Activated naive CD8-positive, alpha-beta T cell treated with anti-CD3 and anti-CD28 coated beads, Interleukin-2, amount 10 ng/mL, durations not matched to agents 7 days and 5 days (primary cell): ENCODE measurements at regions not wholly inside any gene's neighbourhood (a gene's known extent, or its start where the extent isn't known, plus 50 kb on each side); places are given as distances from the start of the nearest gene placed in this dataset.

Experiments
- ATAC-seq: fragments of 150-1000 bp; cut with Tn5 transposase; one replicate; pipeline ENCODE4 v1.10.0; 2021; ENCODE audit warnings: low read depth, moderate library complexity
- POLR2A ChIA-PET: fragments of 350-600 bp; sonication (Branson Sonifier 250); formaldehyde crosslinking; loops from one replicate; lab custom pipeline; 2021; ENCODE audit warnings: antibody characterized with exemption; lab: Charles Lee
- DNase-seq: peaks from one replicate; pipeline ENCODE4 v3.0.0; 2021
- H3K27ac Mint-ChIP-seq: one replicate; pipeline ENCODE4 v1.8.0; 2022; ENCODE audit warnings: mild to moderate bottlenecking, mixed read lengths
- H3K27me3 Mint-ChIP-seq: one replicate; pipeline ENCODE4 v1.8.0; 2022; ENCODE audit warnings: mild to moderate bottlenecking, moderate library complexity, mixed read lengths
- H3K36me3 Mint-ChIP-seq: one replicate; pipeline ENCODE4 v1.8.0; 2021; ENCODE audit warnings: mild to moderate bottlenecking, mixed read lengths
- H3K4me1 Mint-ChIP-seq: one replicate; pipeline ENCODE4 v1.8.0; 2021; ENCODE audit warnings: mixed read lengths
- H3K4me3 Mint-ChIP-seq: one replicate; pipeline ENCODE4 v1.8.0; 2022; ENCODE audit warnings: mild to moderate bottlenecking, moderate library complexity, mixed read lengths
- H3K9me3 Mint-ChIP-seq: one replicate; pipeline ENCODE4 v1.8.0; 2021; ENCODE audit warnings: mixed read lengths

GRCh38 chr6:56746767-56747504, 104.2 kb upstream of the DST start:
- Mint-ChIP-seq H3K27ac (no peak overlapping the region), H3K4me1 (peaks cover 2% of the 10 kb centered on the region), H3K36me3 (no peaks in the 10 kb centered on the region), H3K27me3 (peaks cover 8% of the 10 kb centered on the region), H3K9me3 (no peaks in the 10 kb centered on the region), H3K4me3 (no peak overlapping the region)
- POLR2A ChIA-PET, result no interaction called here
- ATAC-seq (no peak), DNase-seq (no peak)

- Mint-ChIP-seq H3K4me1 (peaks cover 2% of the 10 kb centered on the region), H3K36me3 (no peaks in the 10 kb centered on the region)
- POLR2A ChIA-PET, result no interaction called here
Observed at GRCh38 chr6:56745971-56746370, 103.3 kb upstream of the DST start.

DNA sequence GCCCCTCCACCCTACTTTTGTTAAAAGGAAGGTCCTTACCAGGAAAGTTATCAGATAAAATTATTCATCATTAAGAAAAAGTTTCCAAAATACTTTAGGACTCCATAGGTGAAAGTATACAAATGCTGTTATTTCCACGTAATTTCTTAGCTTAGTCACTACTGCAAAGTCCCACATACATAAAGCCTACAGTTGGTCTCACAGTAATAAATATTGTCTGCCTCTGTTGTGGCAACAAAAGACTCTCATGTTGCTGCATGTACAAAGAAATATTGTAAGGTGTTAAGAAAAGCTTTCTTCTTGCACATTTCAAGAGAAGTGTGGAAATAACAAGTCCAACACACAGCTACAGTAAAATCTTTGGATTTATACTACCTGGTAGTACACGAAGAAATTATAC, 102.4 kb upstream of the DST start:
- Mint-ChIP-seq H3K27ac (no peak overlapping the region), H3K27me3 (peaks cover 8% of the 10 kb centered on the region), H3K36me3 (no peaks in the 10 kb centered on the region), H3K9me3 (no peaks in the 10 kb centered on the region), H3K4me1 (peaks cover 2% of the 10 kb centered on the region), H3K4me3 (no peak overlapping the region)
- no peak for DNase-seq
- ATAC-seq, result no peak
- POLR2A ChIA-PET, result no interaction called here

More at GRCh38 chr6:56745971-56746370, 103.3 kb upstream of the DST start:
- Mint-ChIP-seq H3K9me3 (no peaks in the 10 kb centered on the region), H3K27me3 (peaks cover 8% of the 10 kb centered on the region), H3K27ac (no peak overlapping the region), H3K4me3 (no peak overlapping the region)
- ATAC-seq (no peak), DNase-seq (no peak)

- Mint-ChIP-seq H3K36me3 (no peaks in the 10 kb centered on the region), H3K4me3 (no peak overlapping the region), H3K27ac (no peak overlapping the region), H3K4me1 (peaks cover 2% of the 10 kb centered on the region), H3K27me3 (peaks cover 8% of the 10 kb centered on the region), H3K9me3 (no peaks in the 10 kb centered on the region)
- ATAC-seq (no peak), DNase-seq (no peak)
- POLR2A ChIA-PET, result no interaction called here
Observed at GRCh38 chr6:56744528-56744927, 101.8 kb upstream of the DST start.

DNA sequence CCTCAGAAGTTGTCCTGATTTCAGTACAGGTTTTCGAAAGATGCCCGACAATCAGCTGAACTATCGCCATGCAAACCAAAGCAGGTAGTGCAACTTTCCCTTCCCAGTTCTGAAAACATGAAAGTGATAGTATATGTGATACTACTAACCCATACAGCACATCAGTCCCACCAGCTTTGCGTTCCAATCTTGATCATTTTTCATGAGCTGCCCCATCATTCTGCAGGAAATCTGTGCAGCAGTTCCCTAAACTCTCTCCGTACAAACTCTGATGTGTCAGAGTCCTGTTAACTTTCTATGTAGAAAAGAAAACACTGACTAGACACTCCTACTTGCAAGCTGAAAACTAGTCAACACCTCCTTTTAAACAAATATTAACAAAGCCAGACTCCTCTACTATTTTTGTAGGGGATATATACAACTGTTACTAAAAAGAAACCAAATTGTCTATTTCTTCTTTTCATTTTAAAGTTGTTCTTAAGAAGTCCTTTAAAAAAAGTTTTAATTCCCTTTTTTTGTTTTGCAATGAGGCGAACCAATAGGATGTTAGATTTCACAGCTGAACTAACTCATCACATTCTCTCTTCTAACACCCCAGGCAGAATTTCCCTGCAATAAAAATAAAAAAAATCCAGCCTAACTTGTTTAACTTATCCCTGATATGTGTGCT, 99.6 kb upstream of the DST start:
- no peak for DNase-seq
- Mint-ChIP-seq H3K27me3 (peaks cover 6% of the 10 kb centered on the region), H3K4me3 (no peak overlapping the region), H3K9me3 (no peaks in the 10 kb centered on the region), H3K27ac (no peak overlapping the region), H3K36me3 (no peaks in the 10 kb centered on the region), H3K4me1 (peaks cover 2% of the 10 kb centered on the region)
- no peak for ATAC-seq
- POLR2A ChIA-PET, result no interaction called here

- no peaks in the 10 kb centered on the region for H3K9me3 Mint-ChIP-seq
- DNase-seq, result no peak
- POLR2A ChIA-PET, result no interaction called here
- no peaks in the 10 kb centered on the region for H3K36me3 Mint-ChIP-seq
- no peak overlapping the region for H3K27ac Mint-ChIP-seq
- peaks cover 6% of the 10 kb centered on the region for H3K27me3 Mint-ChIP-seq
- H3K4me1 Mint-ChIP-seq, result peaks cover 2% of the 10 kb centered on the region
- no peak overlapping the region for H3K4me3 Mint-ChIP-seq
- ATAC-seq, result no peak
Observed at GRCh38 chr6:56741472-56741871, 98.8 kb upstream of the DST start.

- H3K9me3 Mint-ChIP-seq, result no peaks in the 10 kb centered on the region
Observed at GRCh38 chr6:56739836-56740815, 97.4 kb upstream of the DST start.

GRCh38 chr6:56736804-56737203, 94.1 kb upstream of the DST start:
- POLR2A ChIA-PET, result no interaction called here
- Mint-ChIP-seq H3K27me3 (peaks cover 8% of the 10 kb centered on the region), H3K9me3 (no peaks in the 10 kb centered on the region), H3K27ac (no peak overlapping the region), H3K4me3 (no peak overlapping the region), H3K36me3 (peaks cover 1% of the 10 kb centered on the region), H3K4me1 (no peaks in the 10 kb centered on the region)
- ATAC-seq (no peak), DNase-seq (no peak)

More at GRCh38 chr6:56739836-56740815, 97.4 kb upstream of the DST start:
- Mint-ChIP-seq H3K4me1 (peaks cover 2% of the 10 kb centered on the region), H3K36me3 (peaks cover 1% of the 10 kb centered on the region), H3K27ac (no peak overlapping the region), H3K27me3 (peaks cover 9% of the 10 kb centered on the region), H3K4me3 (no peak overlapping the region)
- POLR2A ChIA-PET, result no interaction called here
- no peak for DNase-seq
- ATAC-seq, result no peak

- no peak overlapping the region for H3K27ac Mint-ChIP-seq
- POLR2A ChIA-PET, result no interaction called here
- ATAC-seq (no peak), DNase-seq (no peak)
- peaks cover 8% of the 10 kb centered on the region for H3K27me3 Mint-ChIP-seq
- no peaks in the 10 kb centered on the region for H3K4me1 Mint-ChIP-seq
- H3K36me3 Mint-ChIP-seq, result peaks cover 1% of the 10 kb centered on the region
- H3K9me3 Mint-ChIP-seq, result no peaks in the 10 kb centered on the region
- no peak overlapping the region for H3K4me3 Mint-ChIP-seq
Observed at GRCh38 chr6:56734335-56734734, 91.6 kb upstream of the DST start.

- Mint-ChIP-seq H3K4me1 (no peaks in the 10 kb centered on the region), H3K36me3 (peaks cover 1% of the 10 kb centered on the region), H3K9me3 (no peaks in the 10 kb centered on the region), H3K27ac (no peak overlapping the region), H3K27me3 (peaks cover 8% of the 10 kb centered on the region), H3K4me3 (no peak overlapping the region)
- no peak for DNase-seq
- POLR2A ChIA-PET, result no interaction called here
- no peak for ATAC-seq
Observed at GRCh38 chr6:56733211-56733697, 90.6 kb upstream of the DST start.

- no peaks in the 10 kb centered on the region for H3K4me1 Mint-ChIP-seq
- POLR2A ChIA-PET, result no interaction called here
- no peak for ATAC-seq
Observed at GRCh38 chr6:56732517-56732916, 89.8 kb upstream of the DST start.

DNA sequence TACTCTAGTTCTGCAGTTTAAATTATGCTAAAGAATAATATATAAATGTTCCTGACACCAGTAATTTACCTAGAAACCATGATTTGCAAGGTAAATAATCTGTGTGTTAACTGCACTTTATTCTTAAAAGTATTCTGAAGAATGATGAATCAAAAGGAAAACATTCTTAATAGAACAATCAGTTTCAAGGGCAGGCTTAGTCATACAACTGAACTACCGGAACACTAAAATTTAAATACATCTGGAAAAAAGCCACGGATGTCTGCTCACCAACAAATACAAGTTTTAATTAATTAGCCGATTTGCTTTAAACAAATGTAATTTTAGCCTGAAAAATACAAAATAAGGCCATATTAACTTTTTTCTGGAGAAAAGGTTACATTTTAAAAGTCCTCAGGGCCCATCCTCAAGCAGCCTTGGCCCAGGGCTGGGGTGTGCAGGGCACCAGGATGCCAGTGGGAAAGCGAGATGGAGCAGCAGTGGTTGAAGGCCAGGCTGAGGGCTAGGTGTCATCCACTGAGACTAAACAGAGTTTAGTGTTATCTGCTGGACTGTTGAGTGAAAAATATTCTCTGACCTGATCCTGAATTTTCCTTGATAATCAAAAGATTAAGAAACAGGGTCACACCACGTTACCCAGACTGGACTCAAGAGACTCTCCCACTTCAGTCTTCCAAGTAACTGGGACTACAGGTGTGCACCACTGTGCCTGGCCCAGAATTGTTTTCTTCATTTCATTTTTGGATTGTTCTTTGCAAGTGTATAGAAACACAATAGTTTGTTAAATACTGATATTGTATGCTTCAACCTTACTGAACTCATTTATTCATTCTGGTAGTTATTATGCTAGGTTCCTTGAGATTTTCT, 88.2 kb upstream of the DST start:
- Mint-ChIP-seq H3K27ac (no peak overlapping the region), H3K36me3 (no peaks in the 10 kb centered on the region), H3K4me3 (no peak overlapping the region), H3K4me1 (no peaks in the 10 kb centered on the region), H3K9me3 (no peaks in the 10 kb centered on the region), H3K27me3 (peaks cover 3% of the 10 kb centered on the region)
- POLR2A ChIA-PET, result no interaction called here
- DNase-seq (no peak), ATAC-seq (no peak)

More at GRCh38 chr6:56732517-56732916, 89.8 kb upstream of the DST start:
- DNase-seq, result no peak
- H3K4me3 Mint-ChIP-seq, result no peak overlapping the region
- H3K9me3 Mint-ChIP-seq, result no peaks in the 10 kb centered on the region
- H3K27me3 Mint-ChIP-seq, result peaks cover 8% of the 10 kb centered on the region
- peaks cover 1% of the 10 kb centered on the region for H3K36me3 Mint-ChIP-seq
- H3K27ac Mint-ChIP-seq, result no peak overlapping the region
